PFSK-1 (cell line): ENCODE measurements at regions not wholly inside any gene's neighbourhood (a gene's known extent, or its start where the extent isn't known, plus 50 kb on each side); places are given as distances from the start of the nearest gene placed in this dataset.

Source experiments
- POLR2AphosphoS5 ChIP-seq: IDR thresholded peaks from 2 replicates; pipeline ENCODE4 v1.6.1; 2012; ENCODE audit warnings: low read depth, mild to moderate bottlenecking, control low read depth, low read length, moderate library complexity
- REST ChIP-seq, 2 experiments: IDR thresholded peaks; 2 replicates each; pipeline versions ENCODE4 v1.6.1 to v1.8.0; 2011 to 2012; ENCODE audit warnings: low read depth in 2 of 2, low read length in 2 of 2, control low read depth in 1 of 2, inconsistent platforms in 1 of 2, mild to moderate bottlenecking in 1 of 2, moderate library complexity in 1 of 2; ENCODE audit not compliant: insufficient read depth in 1 of 2

GRCh38 chr4:130855533-130855932 lies 1759.6 kb downstream of the C4orf33 start:
- TF ChIP-seq REST (IDR thresholded peaks at IDR 0.05; ENCODE audit: insufficient read depth in 1 of 2, low read depth in 2 of 2, low read length in 2 of 2) (no peak), POLR2AphosphoS5 (no peak)
